ENCODE measurements at regions not wholly inside any gene's neighbourhood (a gene's known extent, or its start where the extent isn't known, plus 50 kb on each side); places are given as distances from the start of the nearest gene placed in this dataset.

DNA sequence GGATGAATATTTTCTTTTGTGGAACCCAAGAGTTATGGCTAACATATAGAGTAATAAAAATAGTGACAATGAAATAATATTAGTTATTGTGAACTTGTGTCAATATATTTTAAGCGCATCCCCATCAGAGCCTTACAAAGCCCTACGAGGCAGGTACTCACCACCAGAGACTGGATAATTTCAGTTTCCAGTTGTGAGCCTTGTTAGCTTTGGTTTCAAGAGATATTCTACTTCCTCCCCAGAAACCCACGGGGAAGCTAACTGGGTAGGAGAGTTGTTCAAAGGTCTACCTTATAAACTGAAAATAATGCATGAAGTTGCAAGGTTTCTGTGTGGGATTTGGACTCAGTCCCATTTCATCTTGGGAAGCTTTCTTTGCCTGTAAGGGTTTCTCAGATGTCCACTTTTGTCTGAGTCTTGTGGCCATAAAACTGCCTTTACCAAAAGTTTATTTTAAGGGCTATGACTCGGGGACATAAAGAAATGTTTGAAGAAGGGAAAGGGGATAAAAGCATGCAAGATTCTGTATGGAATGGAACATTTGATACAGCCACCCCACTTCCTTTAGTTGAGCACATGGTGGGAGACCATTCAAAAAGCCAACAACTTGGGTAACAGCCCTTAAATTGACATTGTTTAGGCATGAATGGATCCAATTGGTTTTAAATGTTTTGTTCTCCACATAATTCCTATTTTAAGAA is 57.4 kb upstream of the ANKRD55 start:
- H2BK12ac ChIP-seq (ENCODE audit: insufficient read length, low read depth, low read length): no peak overlapping the region
- Mint-ChIP-seq H3K4me1 (peaks cover 9% of the 10 kb centered on the region in 2 experiments), H3K27ac (no peak overlapping the region), H3K36me3 (ENCODE audit: insufficient read depth in 1 of 3, low read depth in 3 of 3) (peaks cover 0 to 7% (median 3%) of the 10 kb centered on the region in 3 experiments; a peak in 2 of 7 replicates), H3K27me3 (ENCODE audit: low read depth) (no peaks in the 10 kb centered on the region), H3K4me3 (no peak overlapping the region), H3K9me3 (peaks cover 8 to 11% of the 10 kb centered on the region in 2 experiments; a peak in 3 of 5 replicates)
- no peak overlapping the region for H3K9ac ChIP-seq (ENCODE audit: extremely low read depth, insufficient read length, low read length)
- H3K27ac ChIP-seq (ENCODE audit: insufficient read length, low read depth, low read length): no peak overlapping the region
- H3K18ac ChIP-seq (ENCODE audit: insufficient read length, low read depth, low read length): no peak overlapping the region
- peaks cover 3% of the 10 kb centered on the region; the same call in 1 of the 2 replicates for H3K4me1 ChIP-seq (ENCODE audit: insufficient read depth, low read length)
- H2AFZ ChIP-seq (ENCODE audit: low read length): no peak overlapping the region
- no peak overlapping the region for H4K91ac ChIP-seq (ENCODE audit: insufficient read length, low read depth, low read length)
- no peaks in the 10 kb centered on the region for H3K79me1 ChIP-seq (ENCODE audit: insufficient read depth, low read depth, low read length, poor library complexity, severe bottlenecking)
- no peaks in the 10 kb centered on the region for H3K79me2 ChIP-seq (ENCODE audit: insufficient read depth, low read length)
- no peak overlapping the region for H2BK15ac ChIP-seq (ENCODE audit: low read depth, low read length)
- no peak for DNase-seq
- H4K5ac ChIP-seq (ENCODE audit: insufficient read length, low read depth, low read length): no peak overlapping the region
- no peak overlapping the region for H3K23ac ChIP-seq (ENCODE audit: insufficient read length, low read depth, low read length)
- H4K8ac ChIP-seq (replicated peaks; ENCODE audit: insufficient read length, low read depth, low read length): no peak overlapping the region
- H3K14ac ChIP-seq (ENCODE audit: insufficient read depth, low read length): no peak overlapping the region
- no peaks in the 10 kb centered on the region for H4K20me1 ChIP-seq (ENCODE audit: control insufficient read depth, insufficient read depth, insufficient read length)
- H3K23me2 ChIP-seq (ENCODE audit: insufficient read length, low read depth, low read length, poor library complexity, severe bottlenecking): no peaks in the 10 kb centered on the region
- H3K9me3 ChIP-seq (ENCODE audit: control insufficient read depth, low read depth, low read length): no peaks in the 10 kb centered on the region
- H2BK20ac ChIP-seq (ENCODE audit: low read depth, low read length, poor library complexity, severe bottlenecking): no peak overlapping the region
- H3K4ac ChIP-seq (ENCODE audit: low read depth, low read length): no peak overlapping the region
- no peak overlapping the region for H3T11ph ChIP-seq (ENCODE audit: low read length)
- H2BK5ac ChIP-seq (ENCODE audit: insufficient read length, low read length): no peak overlapping the region
- WGBS (ENCODE audit: extremely low coverage, insufficient read length, low lambda C conversion rate): no CpG with 5 or more reads among the region's 4 CpGs
- H3K27me3 ChIP-seq (ENCODE audit: insufficient read depth, low read length): no peaks in the 10 kb centered on the region
- no peak overlapping the region for H3K4me2 ChIP-seq (ENCODE audit: insufficient read depth, insufficient read length, low read length)
- no peak overlapping the region for H3K56ac ChIP-seq (ENCODE audit: insufficient read length, low read depth, low read length)
- TF ChIP-seq, protein P1, sequence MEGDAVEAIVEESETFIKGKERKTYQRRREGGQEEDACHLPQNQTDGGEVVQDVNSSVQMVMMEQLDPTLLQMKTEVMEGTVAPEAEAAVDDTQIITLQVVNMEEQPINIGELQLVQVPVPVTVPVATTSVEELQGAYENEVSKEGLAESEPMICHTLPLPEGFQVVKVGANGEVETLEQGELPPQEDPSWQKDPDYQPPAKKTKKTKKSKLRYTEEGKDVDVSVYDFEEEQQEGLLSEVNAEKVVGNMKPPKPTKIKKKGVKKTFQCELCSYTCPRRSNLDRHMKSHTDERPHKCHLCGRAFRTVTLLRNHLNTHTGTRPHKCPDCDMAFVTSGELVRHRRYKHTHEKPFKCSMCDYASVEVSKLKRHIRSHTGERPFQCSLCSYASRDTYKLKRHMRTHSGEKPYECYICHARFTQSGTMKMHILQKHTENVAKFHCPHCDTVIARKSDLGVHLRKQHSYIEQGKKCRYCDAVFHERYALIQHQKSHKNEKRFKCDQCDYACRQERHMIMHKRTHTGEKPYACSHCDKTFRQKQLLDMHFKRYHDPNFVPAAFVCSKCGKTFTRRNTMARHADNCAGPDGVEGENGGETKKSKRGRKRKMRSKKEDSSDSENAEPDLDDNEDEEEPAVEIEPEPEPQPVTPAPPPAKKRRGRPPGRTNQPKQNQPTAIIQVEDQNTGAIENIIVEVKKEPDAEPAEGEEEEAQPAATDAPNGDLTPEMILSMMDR (conservative IDR thresholded peaks at IDR 0.05): no peak
- H2BK120ac ChIP-seq (ENCODE audit: low read depth, low read length, poor library complexity, severe bottlenecking): no peak overlapping the region
- no peak overlapping the region for H2AK5ac ChIP-seq (ENCODE audit: insufficient read length, low read length)

All from H9 (cell line).